Caco-2 (cell line): ENCODE measurements at regions not wholly inside any gene's neighbourhood (a gene's known extent, or its start where the extent isn't known, plus 50 kb on each side); places are given as distances from the start of the nearest gene placed in this dataset.
"Not testable (repeated sequence)": the region's sequence is repeated elsewhere in the genome, so short reads cannot be mapped to it uniquely, and the experiment has no call there.

ENCODE experiments used
- BruUV-seq: library from RNA; stranded (reverse); fragments of 400-500 nt; replicated peaks from 2 replicates; lab custom pipeline; 2021; lab: Mats Ljungman, UMichigan
- CTCF ChIA-PET: fragments of 300-600 bp; sonication (Branson Sonifier 250); formaldehyde crosslinking; loops from one replicate; lab custom pipeline; 2022; ENCODE audit warnings: antibody characterized with exemption; lab: Charles Lee
- POLR2A ChIA-PET: fragments of 300-600 bp; sonication (Branson Sonifier 250); formaldehyde crosslinking; loops from one replicate; lab custom pipeline; 2022; ENCODE audit warnings: antibody characterized with exemption; lab: Charles Lee
- DNase-seq, 2 experiments: peaks; one replicate each; pipeline versions ENCODE4 v3.0.0 to v3.0.0-alpha.2; 2020 to 2022
- H3K27me3 ChIP-seq: replicated peaks from 2 replicates; pipeline ENCODE4 v1.6.0; 2011; ENCODE audit warnings: low read length; ENCODE audit not compliant: control insufficient read depth, insufficient read depth
- H3K36me3 ChIP-seq: 2 replicates; pipeline ENCODE4 v1.5.1; 2011; ENCODE audit warnings: low read length; ENCODE audit not compliant: control insufficient read depth, insufficient read depth
- H3K4me1 ChIP-seq: fragments of 250-450 bp; sonication (Bioruptor Pico); 2 replicates; pipeline ENCODE4 v1.5.1; 2020; ENCODE audit warnings: mild to moderate bottlenecking
- H3K4me3 ChIP-seq: 2 replicates; pipeline ENCODE4 v1.5.1; 2011; ENCODE audit warnings: low read depth, mild to moderate bottlenecking, control low read depth, low read length
- H3K9me3 ChIP-seq: fragments of 250-450 bp; sonication (Bioruptor Pico); 2 replicates; pipeline ENCODE4 v1.5.1; 2020; ENCODE audit warnings: mild to moderate bottlenecking, moderate library complexity
- H3K27ac Mint-ChIP-seq: one replicate; pipeline ENCODE4 v1.8.0; 2022; ENCODE audit warnings: mixed read lengths; ENCODE audit not compliant: unreplicated experiment
- H3K27me3 Mint-ChIP-seq: one replicate; pipeline ENCODE4 v1.8.0; 2022; ENCODE audit warnings: mixed read lengths; ENCODE audit not compliant: insufficient read depth, unreplicated experiment
- H3K36me3 Mint-ChIP-seq: one replicate; pipeline ENCODE4 v1.8.0; 2022; ENCODE audit warnings: mild to moderate bottlenecking, mixed read lengths; ENCODE audit not compliant: insufficient read depth, unreplicated experiment
- H3K4me1 Mint-ChIP-seq: one replicate; pipeline ENCODE4 v1.8.0; 2022; ENCODE audit warnings: low read depth, mixed read lengths; ENCODE audit not compliant: unreplicated experiment
- H3K4me3 Mint-ChIP-seq: one replicate; pipeline ENCODE4 v1.8.0; 2022; ENCODE audit warnings: mild to moderate bottlenecking, moderate library complexity, mixed read lengths; ENCODE audit not compliant: unreplicated experiment
- H3K9me3 Mint-ChIP-seq: one replicate; pipeline ENCODE4 v1.8.0; 2022; ENCODE audit warnings: mixed read lengths; ENCODE audit not compliant: unreplicated experiment
- CTCF ChIP-seq, 2 experiments: fragments of 200-600 bp in 1 of 2; IDR thresholded peaks; 1 replicate in 1 of 2; 2 replicates in 1 of 2; pipeline versions ENCODE4 v1.5.1 to v1.8.0; 2011 to 2022; ENCODE audit warnings: antibody characterized with exemption in 1 of 2, control low read depth in 1 of 2, inconsistent platforms in 1 of 2, low read depth in 1 of 2, low read length in 1 of 2, mild to moderate bottlenecking in 1 of 2, moderate library complexity in 1 of 2; ENCODE audit not compliant: insufficient read depth in 1 of 2, severe bottlenecking in 1 of 2, unreplicated experiment in 1 of 2
- intact Hi-C: fragments of 100-400 bp; cut with micrococcal nuclease; formaldehyde crosslinking; loops from one replicate; pipeline ENCODE4 v1.10.0; 2022; ENCODE audit not compliant: unreplicated experiment

GRCh38 chr3:75502171-75502570 lies 162.0 kb upstream of the FRG2C start:
- H3K9me3 Mint-ChIP-seq = peaks cover 26% of the 10 kb centered on the region
- BruUV-seq, H3K27ac Mint-ChIP-seq: not testable (repeated sequence)

GRCh38 chr3:75502769-75503756 lies 161.1 kb upstream of the FRG2C start:
- not testable (repeated sequence) for H3K27ac Mint-ChIP-seq

More at GRCh38 chr3:75502171-75502570, 162.0 kb upstream of the FRG2C start:
- H3K4me3 ChIP-seq, H3K4me1 ChIP-seq, H3K36me3 ChIP-seq, POLR2A ChIA-PET, CTCF ChIA-PET, DNase-seq, H3K4me3 Mint-ChIP-seq, H3K36me3 Mint-ChIP-seq, H3K27me3 ChIP-seq, intact Hi-C loops, H3K4me1 Mint-ChIP-seq, H3K27me3 Mint-ChIP-seq, H3K9me3 ChIP-seq: not testable (repeated sequence)

DNA sequence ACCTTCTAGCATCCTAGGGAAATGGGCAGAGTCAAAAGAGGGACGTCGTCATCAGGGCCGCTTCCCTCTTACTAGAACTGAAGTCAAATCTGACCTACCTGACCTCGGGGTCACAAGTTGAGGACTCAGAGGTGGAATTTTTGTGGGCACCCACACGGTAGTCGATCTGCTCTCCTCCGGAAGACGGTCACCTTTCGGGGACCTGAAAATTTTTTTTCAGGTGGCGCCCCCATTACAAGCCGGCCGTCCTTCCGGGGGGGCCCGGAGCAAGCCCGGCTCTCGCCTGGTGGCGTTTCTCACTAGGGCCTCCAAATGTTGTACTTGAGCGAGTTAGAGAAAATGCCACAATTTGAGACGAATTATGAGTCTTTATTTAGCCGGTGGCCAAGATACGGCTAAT lies 157.5 kb upstream of the FRG2C start:
- POLR2A ChIA-PET = no interaction called here
- no TSS peak for BruUV-seq
- no peaks in the 10 kb centered on the region for H3K36me3 ChIP-seq
- Mint-ChIP-seq H3K36me3 (peaks cover 5% of the 10 kb centered on the region), H3K4me1 (peaks cover 3% of the 10 kb centered on the region), H3K4me3 (no peak overlapping the region), H3K27me3 (no peaks in the 10 kb centered on the region), H3K9me3 (peaks cover 24% of the 10 kb centered on the region), H3K27ac (no peak overlapping the region)
- 0 out of 2 replicates have a peak, but pooled peaks cover 3% of the 10 kb centered on the region for H3K9me3 ChIP-seq
- H3K27me3 ChIP-seq = no peaks in the 10 kb centered on the region
- no peak for TF ChIP-seq CTCF (IDR thresholded peaks at IDR 0.05; ENCODE audit: insufficient read depth in 1 of 2, low read depth in 1 of 2, low read length in 1 of 2, severe bottlenecking in 1 of 2, unreplicated experiment in 1 of 2)
- CTCF ChIA-PET = no interaction called here
- H3K4me3 ChIP-seq = no peak overlapping the region
- DNase-seq = no peak
- H3K4me1 ChIP-seq = no peaks in the 10 kb centered on the region
- intact Hi-C loops = no loop called here

More at GRCh38 chr3:75502769-75503756, 161.1 kb upstream of the FRG2C start:
- BruUV-seq, H3K4me1 Mint-ChIP-seq, H3K36me3 ChIP-seq, H3K4me3 Mint-ChIP-seq, H3K9me3 ChIP-seq, POLR2A ChIA-PET, DNase-seq, H3K4me3 ChIP-seq, H3K27me3 Mint-ChIP-seq, H3K27me3 ChIP-seq, H3K36me3 Mint-ChIP-seq, H3K4me1 ChIP-seq, intact Hi-C loops, CTCF ChIA-PET: not testable (repeated sequence)
- peaks cover 26% of the 10 kb centered on the region for H3K9me3 Mint-ChIP-seq
- peak in 1 of 2 experiments; percentile 6 for TF ChIP-seq CTCF (IDR thresholded peaks at IDR 0.05; ENCODE audit: insufficient read depth in 1 of 2, low read depth in 1 of 2, low read length in 1 of 2, severe bottlenecking in 1 of 2, unreplicated experiment in 1 of 2)

DNA sequence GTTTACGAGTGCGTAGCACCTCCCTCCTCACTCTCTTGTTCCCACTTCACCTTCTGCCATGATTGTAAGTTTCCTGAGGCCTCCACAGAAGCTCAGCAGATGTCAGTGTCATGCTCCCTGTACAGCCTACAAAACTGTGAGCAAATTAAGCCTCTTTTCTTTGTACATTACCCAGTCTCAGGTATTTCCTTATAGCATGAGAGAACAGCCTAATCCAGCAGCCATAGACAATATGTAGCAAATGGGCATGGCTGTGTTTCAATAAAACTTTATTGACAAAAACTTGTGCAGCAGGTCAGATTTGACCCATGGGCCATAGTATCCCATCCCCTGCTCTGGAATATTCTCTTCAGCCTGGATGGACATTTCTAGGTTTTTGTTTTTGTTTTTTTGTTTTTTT lies 156.2 kb upstream of the FRG2C start:
- H3K4me1 Mint-ChIP-seq, H3K4me3 ChIP-seq, H3K36me3 Mint-ChIP-seq, intact Hi-C loops, H3K4me3 Mint-ChIP-seq, H3K4me1 ChIP-seq, H3K36me3 ChIP-seq, BruUV-seq, DNase-seq, H3K27me3 Mint-ChIP-seq, H3K27ac Mint-ChIP-seq, POLR2A ChIA-PET, H3K9me3 ChIP-seq, CTCF ChIA-PET, H3K27me3 ChIP-seq: not testable (repeated sequence)
- H3K9me3 Mint-ChIP-seq = peaks cover 22% of the 10 kb centered on the region

DNA sequence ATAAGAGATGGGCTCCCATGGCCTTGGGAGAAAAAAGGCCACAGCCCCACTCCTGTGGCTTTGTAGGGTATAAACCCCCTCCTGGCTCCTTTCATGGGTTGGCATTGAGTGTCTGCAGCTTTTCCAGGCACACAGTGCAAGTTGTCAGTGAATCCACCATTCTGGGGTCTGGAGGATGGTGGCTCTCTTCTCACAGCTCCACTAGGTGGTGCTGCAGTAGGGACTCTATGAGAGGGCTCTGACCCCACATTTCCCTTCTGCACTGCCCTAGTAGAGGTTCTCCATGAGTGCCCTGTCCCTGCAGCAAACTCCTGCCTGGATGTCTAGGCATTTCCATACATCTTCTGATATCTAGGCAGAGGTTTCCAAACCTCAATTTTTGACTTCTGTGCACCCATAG lies 136.5 kb upstream of the FRG2C start:
- H3K9me3 Mint-ChIP-seq = peaks cover 35% of the 10 kb centered on the region
- H3K4me1 Mint-ChIP-seq, H3K27me3 Mint-ChIP-seq, H3K36me3 ChIP-seq, H3K9me3 ChIP-seq, H3K27me3 ChIP-seq, H3K4me3 Mint-ChIP-seq, H3K4me1 ChIP-seq, H3K4me3 ChIP-seq, BruUV-seq, DNase-seq, H3K36me3 Mint-ChIP-seq, CTCF ChIA-PET, H3K27ac Mint-ChIP-seq, POLR2A ChIA-PET, intact Hi-C loops: not testable (repeated sequence)
